ENCODE measurements at regions not wholly inside any gene's neighbourhood (a gene's known extent, or its start where the extent isn't known, plus 50 kb on each side); places are given as distances from the start of the nearest gene placed in this dataset.
"Not testable (repeated sequence)": the region's sequence is repeated elsewhere in the genome, so short reads cannot be mapped to it uniquely, and the experiment has no call there.

DNA sequence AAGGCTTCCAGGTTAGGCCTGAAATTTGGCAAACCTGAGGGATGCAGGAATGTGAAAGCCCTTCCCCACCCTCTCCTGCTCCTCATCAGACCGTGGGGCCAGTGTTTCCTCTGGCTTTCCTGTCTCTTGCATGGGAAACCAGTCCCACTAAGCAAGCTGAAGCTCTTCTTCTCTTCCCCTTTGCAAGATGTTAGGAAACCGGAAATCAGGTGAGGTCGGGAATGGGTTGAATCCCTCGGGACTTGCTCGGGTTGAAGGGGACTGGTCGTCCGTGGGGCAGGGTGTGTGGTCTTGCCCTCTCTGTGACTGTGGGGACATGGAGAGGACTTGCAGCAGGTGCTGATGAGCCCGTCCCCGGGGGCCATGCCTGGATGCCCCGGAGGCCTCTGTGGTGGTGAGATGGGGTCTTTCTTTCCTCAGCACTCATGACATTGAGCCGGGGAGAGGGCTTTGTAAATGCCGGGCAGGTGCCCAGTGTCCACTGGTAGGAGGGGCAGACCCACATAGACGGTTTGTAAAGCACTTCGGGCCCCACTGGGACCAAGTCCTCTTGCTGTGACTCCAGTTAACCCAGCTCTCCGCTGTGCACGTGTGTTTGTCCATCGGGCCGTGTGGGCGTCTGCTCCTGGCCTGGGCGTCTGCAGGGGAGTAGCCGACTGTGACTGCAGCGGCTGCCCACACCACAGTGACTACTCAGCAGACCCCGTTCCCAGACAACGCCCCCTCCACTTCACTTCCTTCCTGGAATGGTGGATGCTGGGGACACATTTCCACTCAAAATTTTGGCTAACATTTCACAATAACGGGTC, 373.9 kb downstream of the GLRX3 start:
- no peak for DNase-seq (ENCODE audit: low read depth)

DNA sequence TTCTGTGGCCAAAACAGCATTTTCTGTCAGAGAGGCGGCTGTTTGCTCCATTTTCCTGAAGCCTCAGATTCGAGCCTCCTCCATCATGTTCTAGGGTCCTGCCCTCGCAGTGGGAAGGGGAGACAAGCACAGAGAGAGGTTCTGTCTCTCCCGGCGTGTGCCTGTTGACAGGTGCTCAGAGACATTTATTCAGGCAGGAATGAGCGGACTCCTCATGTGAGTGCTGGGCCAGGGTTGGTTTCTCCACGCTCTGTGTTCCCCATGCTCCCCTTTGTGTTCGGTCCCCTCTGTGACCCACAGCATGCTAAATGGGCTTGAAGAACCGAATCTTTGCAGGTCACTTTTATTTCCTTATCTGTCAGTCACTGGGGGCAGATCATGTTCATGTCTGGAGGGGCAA, 374.6 kb downstream of the GLRX3 start:
- DNase-seq (ENCODE audit: low read depth), result no peak

DNA sequence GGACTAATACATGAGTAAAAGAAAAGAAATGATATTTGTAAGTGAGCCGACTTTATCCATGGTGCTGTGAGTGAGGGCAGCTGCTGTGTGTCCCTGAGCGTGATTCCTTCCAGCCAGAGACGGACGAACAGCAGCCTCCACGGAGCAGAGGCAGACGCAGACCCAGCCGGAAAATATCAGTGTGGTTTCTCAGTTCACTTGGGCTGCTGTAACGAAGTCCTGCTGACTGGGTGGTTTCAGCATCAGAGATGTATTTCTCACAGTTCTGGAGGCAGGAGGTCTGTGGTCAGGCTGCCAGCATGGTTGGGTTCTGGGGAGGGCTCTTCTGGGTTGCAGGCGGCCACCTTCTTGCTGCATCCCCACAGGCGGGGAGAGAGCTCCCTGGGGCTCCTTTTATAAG, 375.6 kb downstream of the GLRX3 start:
- no peak for DNase-seq (ENCODE audit: low read depth)

DNA sequence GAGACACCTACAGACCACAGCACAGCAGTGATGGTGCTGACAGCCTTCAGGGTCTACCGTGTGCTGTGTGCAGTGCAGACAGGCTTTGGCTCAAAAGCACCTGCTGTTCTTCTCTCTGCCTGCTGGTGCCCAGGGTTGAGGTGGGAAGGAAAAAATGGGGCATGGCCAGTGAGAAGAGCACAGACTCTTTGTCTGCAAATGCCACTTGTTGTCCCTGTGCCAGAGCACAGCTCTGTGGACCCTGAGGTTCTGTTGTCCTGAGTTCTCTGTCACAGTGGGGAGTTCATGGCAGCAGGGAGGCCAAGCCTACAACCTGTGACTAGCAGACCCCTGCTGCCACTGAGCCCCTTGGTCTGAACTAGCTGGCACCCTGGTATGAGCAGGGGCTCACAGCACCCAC, 376.7 kb downstream of the GLRX3 start:
- no peak for DNase-seq (ENCODE audit: low read depth)

DNA sequence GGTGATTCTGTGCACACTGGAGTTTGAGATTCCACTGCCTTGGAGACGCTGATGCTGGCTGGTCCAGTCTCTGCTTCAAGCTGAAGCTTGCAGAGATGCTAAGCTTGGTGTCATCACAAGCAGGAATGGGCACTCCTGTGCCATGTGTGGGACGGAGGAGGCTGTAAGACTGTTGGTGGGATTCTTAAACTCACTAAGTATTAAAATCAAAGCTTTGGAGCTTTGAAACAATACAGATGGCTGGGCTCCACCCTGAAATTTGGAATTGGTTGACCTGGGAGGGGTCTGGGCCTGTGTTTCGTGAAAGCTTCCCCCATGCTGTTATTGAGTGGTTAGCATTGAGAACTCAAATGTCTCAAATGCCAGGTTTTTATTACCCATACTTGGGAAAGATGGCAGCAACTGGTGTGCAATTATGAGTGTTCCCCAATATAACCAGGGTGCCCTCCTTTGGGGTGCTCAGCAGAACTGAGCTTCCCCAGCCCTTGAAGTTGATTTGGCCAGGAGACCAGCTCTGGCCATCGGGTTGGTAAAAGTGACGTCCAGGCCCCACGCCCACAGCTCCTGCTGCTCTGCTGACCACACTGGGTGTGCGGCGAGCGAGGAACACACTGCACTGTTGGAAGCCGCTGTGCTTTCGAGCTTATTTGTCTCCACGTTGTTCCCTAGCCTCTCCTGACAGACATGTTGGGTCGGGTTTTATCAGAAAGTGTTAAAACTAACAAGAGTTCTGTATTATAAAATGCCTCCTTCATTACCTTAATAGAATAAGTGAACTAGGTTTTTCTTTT, 377.7 kb downstream of the GLRX3 start:
- DNase-seq (ENCODE audit: low read depth), result no peak

DNA sequence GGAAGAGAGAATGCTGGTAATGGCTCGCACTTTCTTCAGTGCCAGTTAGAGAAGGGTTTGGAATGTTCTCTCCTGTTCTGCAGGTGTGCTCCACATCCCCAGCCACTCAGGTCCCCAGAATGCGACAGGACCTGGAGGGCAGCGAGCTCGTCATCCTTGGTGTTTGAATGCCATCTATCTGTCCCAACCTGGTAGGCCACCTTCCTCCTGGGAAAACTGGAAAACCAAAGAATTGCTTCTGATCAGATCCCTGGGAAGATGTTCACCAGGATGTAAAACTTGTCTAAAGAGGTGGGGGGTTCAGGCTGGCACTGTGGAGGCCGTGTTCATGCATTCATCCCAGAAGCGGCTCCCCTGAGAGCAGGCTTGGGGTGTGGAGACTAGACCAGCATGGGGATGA, 379.5 kb downstream of the GLRX3 start:
- no peak for DNase-seq (ENCODE audit: low read depth)

DNA sequence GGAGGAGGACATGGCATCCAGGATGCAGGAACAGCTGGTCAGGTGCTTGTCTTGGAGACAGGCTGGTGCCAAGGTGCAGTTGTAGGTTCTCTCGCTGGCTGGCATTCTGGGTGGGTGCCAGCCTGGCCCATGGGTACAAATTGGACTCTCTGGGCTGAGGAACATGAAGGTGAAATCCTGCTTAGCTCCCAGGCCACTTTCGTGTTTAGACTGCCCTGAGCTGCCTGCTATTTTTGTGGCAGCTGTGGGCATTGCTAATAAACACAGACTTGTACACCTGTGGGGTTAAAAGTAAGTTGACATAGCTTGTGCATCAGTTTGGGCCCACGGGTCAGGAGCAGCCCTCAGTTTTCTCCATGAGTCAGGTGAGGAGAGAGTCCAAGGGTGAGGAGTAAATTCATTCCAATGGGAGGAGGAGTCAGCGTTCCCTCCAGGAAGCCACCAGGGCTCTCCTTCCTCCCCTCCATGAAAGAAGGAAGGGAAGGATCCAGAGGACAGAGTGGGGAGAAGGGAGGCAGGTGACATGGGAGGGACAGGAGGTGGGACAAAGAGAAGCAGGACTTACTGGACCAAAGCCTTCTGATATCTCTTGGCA, 380.0 kb downstream of the GLRX3 start:
- DNase-seq (ENCODE audit: low read depth), result no peak

DNA sequence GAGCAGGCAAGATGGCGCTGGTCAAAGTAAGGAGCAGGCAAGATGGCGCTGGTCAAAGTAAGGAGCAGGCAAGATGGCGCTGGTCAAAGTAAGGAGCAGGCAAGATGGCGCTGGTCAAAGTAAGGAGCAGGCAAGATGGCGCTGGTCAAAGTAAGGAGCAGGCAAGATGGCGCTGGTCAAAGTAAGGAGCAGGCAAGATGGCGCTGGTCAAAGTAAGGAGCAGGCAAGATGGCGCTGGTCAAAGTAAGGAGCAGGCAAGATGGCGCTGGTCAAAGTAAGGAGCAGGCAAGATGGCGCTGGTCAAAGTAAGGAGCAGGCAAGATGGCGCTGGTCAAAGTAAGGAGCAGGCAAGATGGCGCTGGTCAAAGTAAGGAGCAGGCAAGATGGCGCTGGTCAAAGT, 382.7 kb downstream of the GLRX3 start:
- DNase-seq (ENCODE audit: low read depth), result not testable (repeated sequence)

DNA sequence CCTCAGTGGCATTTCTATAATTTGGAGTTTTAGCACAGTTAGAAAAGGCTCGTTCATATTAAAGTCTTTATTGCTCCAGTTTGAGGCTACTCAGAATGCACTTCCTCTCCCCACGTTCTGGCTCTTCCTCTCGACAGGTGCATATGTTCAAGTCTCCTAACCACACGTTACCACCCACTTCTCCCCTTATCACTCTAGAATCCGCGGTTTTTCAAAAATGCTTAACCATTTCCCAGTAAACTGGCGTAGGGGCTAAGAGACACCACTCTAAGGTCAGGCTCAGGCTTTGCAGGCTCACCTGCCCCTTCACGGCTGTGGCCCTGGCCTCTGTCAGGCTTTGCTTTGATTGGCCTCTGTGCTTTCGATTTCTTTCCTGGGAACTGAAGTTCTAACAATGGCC, 383.6 kb downstream of the GLRX3 start:
- DNase-seq (ENCODE audit: low read depth), result no peak

DNA sequence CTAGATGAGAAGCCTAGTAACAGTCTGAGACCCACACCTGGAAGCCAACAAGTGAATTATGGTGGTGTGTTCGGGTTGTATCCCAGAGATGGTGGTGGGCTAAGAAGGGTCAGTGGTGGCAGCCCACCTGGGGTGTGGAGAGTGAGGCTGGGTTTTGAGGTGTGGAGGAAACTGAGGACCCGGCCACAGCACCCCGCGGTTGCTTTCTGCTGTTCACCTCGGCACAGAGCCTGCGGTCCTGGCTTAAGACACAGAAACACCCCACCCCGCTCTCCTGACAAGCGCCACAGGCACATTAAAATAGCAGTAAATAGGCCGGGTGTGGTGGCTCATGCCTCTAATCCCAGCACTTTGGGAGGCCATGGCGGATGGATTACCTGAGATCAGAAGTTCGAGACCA, 395.1 kb downstream of the GLRX3 start:
- DNase-seq (ENCODE audit: low read depth), result no peak

DNA sequence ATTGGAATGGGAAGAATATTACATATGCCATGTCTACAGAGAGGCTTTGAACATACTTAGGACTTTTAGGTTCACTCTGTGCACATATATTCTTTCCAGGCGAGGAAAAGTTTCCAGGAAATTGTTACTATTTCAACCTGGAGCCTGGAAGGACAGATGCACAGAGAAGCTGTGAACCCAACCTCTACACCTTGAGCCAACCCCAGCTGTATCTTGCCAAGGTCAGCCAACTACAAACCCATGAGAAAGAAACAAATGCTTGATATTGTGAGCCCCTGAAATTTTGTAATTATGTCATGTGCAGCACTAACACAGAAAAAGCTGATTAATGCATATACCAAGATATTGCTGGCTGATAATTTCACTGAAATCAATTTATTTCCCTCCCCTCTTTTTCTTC, 404.9 kb downstream of the GLRX3 start:
- DNase-seq (ENCODE audit: low read depth), result no peak

DNA sequence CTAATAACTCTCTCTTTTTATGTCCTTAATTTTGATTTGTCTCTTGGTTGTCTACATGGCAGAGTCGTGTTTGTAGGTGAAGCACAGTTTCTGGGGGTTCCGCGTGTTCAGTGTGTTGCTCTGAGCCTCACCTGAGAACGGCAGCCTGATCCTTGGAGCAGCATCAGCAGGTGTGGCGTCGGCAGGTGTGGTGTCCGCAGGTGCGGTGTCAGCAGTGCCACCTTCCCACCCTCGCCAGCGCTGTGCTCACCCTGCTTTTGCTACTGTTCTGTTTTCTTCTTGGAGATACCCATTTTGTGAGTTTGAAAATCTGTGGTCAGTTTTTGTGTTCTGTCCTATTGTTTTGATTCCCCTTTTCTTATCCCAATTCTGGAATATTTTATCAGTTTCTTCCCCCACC, 406.6 kb downstream of the GLRX3 start:
- no peak for DNase-seq (ENCODE audit: low read depth)

DNA sequence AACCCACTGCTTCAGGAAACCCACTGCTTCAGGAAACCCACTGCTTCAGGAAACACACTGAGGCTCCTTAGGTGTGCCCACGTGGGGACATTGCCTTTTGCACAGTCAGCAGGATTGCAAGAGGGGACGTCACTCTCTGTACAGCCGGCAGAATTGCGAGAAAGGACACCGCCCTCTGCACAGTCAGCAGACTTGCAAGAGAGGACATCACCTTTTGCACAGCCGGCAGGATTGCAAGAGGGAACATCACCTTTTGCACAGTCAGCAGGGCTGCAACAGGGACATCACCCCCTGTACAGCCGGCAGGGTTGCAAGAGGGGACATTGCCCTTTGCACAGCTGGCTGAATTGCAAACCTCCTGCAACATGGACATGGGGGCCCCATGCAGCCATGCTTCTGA, 407.6 kb downstream of the GLRX3 start:
- DNase-seq (ENCODE audit: low read depth), result no peak

DNA sequence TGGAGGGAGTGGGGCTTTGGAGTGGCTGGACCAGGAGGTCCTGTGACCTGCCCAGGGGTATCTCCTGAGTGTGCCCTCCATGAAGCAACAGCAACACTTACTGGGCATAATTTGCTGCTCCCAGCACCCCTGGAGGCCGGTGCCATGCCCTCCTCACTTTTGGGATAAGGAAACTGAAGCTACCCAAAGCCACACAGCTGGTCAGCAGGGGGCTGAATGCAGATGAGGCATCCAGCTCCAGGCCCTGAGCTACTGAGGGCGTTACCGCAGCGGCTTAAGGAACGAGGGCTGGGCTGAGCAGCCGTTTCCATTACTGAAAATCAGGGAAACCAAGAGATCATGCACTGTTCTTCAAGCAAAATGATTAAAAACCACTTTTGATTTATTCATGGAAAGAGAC, 408.9 kb downstream of the GLRX3 start:
- DNase-seq (ENCODE audit: low read depth), result no peak

DNA sequence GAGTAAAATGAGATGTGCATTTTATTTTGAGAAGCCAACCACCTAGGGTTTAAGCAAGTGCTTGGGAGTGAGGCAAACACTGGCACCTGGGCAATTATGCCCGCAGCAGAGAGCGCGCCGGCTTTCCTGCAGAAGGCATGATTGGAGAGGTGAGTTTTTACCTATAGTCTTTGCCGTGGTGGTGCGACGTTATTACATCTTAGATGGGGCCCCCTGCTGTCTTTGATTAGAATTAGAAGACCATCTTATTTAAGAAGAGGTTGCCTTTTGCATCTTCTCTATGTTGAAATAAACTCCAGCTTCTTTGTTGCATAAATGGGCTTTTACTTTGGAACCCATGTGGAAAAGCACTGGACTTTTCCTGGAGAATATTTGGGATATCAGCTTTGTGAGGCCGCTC, 409.5 kb downstream of the GLRX3 start:
- DNase-seq (ENCODE audit: low read depth), result no peak

DNA sequence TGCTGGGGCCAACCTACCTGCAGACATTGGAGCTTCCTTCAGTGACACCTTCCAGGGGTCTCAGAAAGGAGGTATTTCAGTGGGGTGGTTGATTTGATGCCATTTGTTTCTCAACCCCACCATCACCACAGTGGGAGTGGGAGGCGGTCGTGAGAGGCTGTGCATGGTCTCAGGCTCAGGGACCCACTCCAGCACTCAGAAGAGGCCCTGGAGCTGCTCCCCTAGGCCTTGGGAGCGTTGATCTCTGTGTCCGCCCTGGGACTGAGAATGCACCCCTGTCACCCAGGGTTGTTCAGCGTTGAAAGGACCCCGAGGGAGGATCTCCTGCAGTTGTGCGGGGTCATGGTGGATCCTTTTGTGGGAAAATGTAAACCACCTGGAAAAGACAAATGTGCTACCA, 410.6 kb downstream of the GLRX3 start:
- no peak for DNase-seq (ENCODE audit: low read depth)

DNA sequence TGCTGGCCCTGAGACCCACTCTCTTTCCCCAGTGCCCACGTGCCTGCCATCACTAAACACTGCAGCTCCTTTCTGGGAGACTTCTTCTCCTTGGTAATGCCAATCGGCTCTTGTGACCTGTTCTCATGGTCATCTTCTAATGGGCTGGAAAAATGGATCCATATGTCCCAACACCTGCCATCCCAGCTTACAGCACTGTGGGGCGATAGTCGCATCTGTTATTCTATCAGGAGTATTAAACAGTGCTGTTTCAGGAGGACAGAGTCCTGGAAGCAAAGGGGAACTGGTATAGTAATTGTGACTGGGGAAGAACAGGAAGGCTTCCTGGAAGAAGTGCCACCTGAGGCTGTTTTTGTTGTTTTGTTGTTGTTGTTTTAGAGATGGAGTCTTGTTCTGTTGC, 411.2 kb downstream of the GLRX3 start:
- no peak for DNase-seq (ENCODE audit: low read depth)

DNA sequence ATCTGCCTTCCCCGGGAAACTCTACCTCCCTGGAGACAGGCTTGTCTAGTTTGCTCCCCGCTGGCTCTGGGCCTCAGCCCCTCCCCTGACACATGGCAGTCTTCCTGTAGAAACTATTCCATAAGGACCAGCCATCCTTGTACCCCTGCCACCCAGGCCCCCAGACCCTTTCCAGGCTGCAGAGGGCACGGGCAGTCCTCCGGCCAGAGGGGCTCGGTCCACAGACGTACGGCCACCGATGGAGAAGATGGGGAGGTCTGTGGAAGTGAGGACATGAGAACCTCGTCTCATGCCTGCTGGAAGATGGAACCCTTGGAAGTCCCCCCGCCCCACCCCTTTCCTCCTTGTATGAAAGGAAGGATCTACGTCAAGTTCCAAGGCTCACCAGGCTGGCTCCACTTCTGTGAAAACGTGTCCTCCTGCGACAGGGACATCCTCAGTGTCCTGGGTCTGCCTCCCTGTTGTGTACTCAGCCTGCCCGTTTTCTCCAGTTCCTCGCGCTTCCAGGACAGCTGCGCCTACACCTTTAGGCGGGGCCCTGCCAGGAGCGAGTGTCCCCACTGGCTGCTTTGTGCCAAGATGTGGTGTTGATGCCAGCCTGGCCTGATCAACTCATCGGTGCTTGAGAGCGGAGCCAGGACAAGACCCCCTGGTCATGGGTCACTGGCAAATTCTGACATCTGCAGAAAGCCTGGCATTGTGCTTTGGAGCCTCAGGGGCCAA, 414.9 kb downstream of the GLRX3 start:
- no peak for DNase-seq (ENCODE audit: low read depth)

DNA sequence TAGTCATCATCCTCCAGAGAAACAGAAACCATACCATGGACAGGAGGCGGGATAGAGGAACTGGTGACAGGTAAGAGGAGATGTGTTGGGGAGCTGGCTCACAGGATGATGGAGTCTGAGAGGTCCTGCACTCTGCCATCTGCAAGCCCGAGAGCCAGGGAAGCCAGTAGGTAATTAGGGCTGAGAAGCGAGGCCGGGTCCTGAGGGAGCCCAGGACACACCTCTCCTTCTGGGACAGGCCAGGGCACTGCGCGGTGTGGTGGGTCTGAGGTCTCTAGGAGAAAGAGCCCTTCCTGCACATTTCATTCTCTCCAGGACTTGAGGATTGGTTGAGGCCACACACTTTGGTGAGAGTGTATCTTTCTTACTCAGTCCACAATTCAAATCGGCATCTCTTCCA, 415.5 kb downstream of the GLRX3 start:
- DNase-seq (ENCODE audit: low read depth), result no peak

DNA sequence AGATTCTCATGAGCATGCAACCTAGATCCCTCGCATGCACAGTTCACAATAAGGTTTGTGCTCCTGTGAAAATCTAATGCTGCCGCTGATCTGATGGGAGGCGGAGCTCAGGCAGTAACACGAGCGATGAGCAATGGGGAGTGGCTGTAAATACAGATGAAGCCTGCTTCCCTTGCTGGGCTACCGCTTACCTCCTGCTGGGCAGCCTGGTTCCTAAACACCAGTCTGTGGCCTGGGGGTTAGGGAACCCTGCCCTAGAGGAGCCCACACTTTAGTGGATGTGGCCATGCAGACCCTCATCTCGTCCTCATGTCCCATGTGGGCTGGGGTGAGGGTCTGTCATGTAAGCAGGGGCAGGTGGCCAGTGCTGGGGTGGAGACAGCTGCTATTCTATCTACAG, 417.6 kb downstream of the GLRX3 start:
- no peak for DNase-seq (ENCODE audit: low read depth)

DNA sequence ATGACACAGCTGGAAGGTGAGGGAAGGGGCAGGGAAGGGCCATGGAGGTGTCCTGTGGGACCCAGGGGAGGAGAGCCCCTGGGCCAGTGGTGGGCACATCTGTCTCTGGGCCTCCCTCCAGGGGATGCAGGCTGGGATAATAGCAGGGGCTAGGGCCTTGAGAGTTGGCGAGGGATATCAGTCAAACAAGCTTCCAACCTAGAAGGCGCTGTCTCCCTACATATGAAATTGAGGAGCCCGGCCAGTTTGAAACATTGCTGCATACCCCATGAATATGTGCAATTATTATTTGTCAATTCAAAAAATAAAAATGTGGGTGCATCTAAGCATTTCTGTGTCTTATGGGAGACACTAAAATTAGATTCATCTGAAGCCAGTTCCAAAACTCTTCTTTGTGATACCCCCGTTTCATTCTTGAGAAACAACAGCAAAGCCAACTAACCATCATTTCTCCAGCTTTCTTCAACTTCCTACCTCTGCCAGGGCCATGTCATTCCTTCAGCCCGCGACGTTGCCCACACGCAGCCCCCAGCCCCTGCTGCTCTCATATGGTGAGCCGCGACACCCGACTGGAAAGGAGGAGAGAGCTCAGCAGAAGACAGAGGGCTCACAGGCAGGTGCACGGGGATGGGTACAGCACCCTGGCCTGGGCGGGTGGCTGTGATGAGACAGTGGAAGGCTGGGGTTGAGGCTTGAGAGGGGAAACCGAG, 418.7 kb downstream of the GLRX3 start:
- DNase-seq (ENCODE audit: low read depth), result no peak

Measured in HT1080 (cell line).